ENCODE measurements at regions not wholly inside any gene's neighbourhood (a gene's known extent, or its start where the extent isn't known, plus 50 kb on each side); places are given as distances from the start of the nearest gene placed in this dataset.
"Not testable (repeated sequence)": the region's sequence is repeated elsewhere in the genome, so short reads cannot be mapped to it uniquely, and the experiment has no call there.

DNA sequence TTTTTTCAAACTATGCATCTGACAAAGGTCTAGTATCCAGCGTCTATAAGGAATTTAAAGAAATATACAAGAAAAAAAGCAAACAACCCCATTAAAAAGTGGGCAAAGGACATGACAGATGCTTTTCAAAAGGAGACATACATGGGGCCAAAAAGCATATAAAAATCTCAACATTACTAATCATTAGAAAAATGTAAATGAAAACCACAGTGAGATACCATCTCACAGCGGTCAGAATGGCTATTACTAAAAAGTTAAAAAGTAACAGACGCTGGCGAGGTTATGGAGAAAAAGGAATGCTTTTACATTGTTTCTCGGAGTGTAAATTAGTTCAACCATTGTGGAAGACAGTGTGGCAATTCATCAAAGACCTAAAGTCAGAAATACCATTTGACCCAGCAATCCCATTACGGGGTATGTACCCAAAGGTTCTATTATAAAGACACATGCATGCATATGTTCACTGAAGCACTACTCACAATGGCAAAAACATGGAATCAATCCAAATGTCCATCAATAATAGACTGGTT is 643.1 kb upstream of the LRRTM1 start:
- H3K4me3 ChIP-seq (ENCODE audit: low read length), result no peak overlapping the region
- TF ChIP-seq, protein P1, sequence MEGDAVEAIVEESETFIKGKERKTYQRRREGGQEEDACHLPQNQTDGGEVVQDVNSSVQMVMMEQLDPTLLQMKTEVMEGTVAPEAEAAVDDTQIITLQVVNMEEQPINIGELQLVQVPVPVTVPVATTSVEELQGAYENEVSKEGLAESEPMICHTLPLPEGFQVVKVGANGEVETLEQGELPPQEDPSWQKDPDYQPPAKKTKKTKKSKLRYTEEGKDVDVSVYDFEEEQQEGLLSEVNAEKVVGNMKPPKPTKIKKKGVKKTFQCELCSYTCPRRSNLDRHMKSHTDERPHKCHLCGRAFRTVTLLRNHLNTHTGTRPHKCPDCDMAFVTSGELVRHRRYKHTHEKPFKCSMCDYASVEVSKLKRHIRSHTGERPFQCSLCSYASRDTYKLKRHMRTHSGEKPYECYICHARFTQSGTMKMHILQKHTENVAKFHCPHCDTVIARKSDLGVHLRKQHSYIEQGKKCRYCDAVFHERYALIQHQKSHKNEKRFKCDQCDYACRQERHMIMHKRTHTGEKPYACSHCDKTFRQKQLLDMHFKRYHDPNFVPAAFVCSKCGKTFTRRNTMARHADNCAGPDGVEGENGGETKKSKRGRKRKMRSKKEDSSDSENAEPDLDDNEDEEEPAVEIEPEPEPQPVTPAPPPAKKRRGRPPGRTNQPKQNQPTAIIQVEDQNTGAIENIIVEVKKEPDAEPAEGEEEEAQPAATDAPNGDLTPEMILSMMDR (conservative IDR thresholded peaks at IDR 0.05; ENCODE audit: low read depth, low read length), result no peak
- no peak for DNase-seq (ENCODE audit: low read depth)

DNA sequence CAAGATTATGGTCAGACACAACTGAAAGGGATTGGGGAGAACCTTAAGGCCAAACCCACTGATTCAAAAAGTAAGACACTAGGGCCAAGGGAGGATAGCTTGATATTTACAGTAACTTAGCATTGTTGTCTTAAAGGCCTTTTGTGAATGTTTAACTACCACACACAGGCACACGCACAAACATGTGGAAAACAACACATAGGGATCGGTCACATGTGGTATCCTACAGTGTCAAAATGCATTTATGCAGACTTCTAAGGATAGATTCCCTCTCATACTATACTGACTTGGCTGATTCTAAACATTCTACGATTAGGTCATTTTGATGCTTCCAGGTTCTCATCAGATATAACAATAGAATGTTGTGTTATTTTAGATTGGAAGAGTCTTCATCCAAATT is 638.9 kb upstream of the LRRTM1 start:
- TF ChIP-seq, protein P1 (conservative IDR thresholded peaks at IDR 0.05; ENCODE audit: low read depth, low read length), result no peak
- DNase-seq (ENCODE audit: low read depth), result no peak
- no peak overlapping the region for H3K4me3 ChIP-seq (ENCODE audit: low read length)

DNA sequence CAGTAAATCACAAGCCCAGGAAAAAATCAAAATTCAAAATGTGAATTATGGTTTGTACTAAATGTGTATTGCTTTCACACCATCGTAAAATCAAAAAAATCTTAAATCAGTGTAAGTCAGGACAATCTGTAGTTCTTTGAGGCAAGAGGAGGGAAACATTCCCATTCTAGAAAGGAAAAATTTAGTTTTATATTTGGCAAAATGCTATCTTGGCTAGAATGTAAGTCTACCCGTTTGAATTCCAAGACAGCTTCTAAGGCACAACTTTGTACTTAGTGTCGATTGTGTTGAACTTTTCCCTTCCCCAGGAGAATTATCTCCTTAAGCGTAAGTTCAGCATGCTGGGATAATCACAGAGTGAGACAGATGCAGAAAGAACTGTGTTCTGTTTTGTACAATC is 638.2 kb upstream of the LRRTM1 start:
- no peak overlapping the region for H3K4me3 ChIP-seq (ENCODE audit: low read length)
- DNase-seq (ENCODE audit: low read depth), result no peak
- TF ChIP-seq, protein P1 (conservative IDR thresholded peaks at IDR 0.05; ENCODE audit: low read depth, low read length), result no peak

DNA sequence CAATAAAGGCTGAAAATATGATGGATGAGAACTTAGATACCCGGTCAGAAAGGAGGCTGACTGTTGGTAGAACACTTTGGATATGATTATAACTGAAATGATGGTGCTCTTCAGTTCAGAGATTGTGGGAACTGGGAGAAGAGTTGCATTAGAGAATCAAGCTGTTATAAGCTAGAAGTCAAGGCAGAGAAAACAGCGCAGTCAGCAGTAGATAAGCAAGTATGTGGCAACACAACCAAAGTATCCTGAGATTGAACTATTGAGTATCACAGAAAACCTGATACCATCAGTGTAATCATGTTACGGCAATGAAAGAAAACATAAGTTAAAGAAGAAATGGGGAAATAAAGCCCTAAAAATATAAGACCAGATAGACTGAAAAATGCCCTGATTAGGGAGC is 633.9 kb upstream of the LRRTM1 start:
- TF ChIP-seq, protein P1 (conservative IDR thresholded peaks at IDR 0.05; ENCODE audit: low read depth, low read length), result no peak
- DNase-seq (ENCODE audit: low read depth), result no peak
- H3K4me3 ChIP-seq (ENCODE audit: low read length), result no peak overlapping the region

DNA sequence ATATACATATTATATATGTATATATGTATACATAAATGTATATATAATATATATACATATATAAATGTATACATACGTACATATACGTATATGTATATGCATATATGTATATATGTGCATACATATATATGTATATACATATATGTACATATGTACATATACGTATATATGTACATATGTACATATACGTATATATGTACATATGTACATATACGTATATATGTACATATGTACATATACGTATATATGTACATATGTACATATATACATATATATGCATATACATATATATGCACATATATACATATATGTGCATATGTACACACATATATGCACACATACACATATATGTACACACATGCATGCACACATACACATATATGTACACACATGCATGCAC is 627.3 kb upstream of the LRRTM1 start:
- not testable (repeated sequence) for H3K4me3 ChIP-seq (ENCODE audit: low read length); DNase-seq (ENCODE audit: low read depth)

DNA sequence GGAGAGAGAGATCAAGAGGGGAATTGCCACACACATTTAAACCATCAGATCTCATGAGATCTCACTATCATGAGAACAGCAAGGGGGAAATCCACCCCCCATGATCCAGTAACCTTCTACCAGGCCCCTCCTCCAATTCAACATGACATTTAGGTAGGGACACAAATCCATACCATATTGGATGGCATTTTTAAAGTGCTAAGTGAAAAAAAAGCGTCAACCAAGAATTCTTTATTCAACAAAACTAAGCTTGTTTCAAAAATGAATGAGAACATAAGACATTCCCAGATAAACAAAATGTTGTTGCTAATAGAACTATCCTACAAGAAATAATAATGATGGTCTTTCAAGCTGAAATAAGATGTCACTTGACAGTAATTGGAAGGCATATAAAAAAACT is 626.2 kb upstream of the LRRTM1 start:
- H3K4me3 ChIP-seq (ENCODE audit: low read length), result no peak overlapping the region
- TF ChIP-seq, protein P1 (conservative IDR thresholded peaks at IDR 0.05; ENCODE audit: low read depth, low read length), result no peak
- DNase-seq (ENCODE audit: low read depth), result no peak

DNA sequence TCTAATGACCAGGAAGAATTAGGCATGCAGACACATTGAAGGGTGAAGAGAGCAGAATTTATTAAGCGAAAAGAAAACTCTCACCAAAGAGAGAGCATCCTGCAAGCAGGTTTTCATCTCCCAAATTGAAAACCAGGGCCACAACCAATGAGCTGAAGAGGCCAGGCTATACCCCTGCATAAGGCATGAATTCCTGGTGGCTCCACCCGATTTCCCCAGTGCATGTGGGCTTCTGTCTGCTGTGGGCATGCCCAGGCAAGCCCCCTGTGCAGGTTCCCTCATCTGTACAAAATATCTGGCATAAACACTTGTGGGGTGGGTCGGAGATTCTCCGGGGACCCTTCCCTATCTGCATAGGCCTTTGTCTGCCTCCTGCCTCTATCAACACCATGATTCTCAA is 621.6 kb upstream of the LRRTM1 start:
- no peak overlapping the region for H3K4me3 ChIP-seq (ENCODE audit: low read length)
- DNase-seq (ENCODE audit: low read depth), result no peak
- TF ChIP-seq, protein P1 (conservative IDR thresholded peaks at IDR 0.05; ENCODE audit: low read depth, low read length), result no peak

DNA sequence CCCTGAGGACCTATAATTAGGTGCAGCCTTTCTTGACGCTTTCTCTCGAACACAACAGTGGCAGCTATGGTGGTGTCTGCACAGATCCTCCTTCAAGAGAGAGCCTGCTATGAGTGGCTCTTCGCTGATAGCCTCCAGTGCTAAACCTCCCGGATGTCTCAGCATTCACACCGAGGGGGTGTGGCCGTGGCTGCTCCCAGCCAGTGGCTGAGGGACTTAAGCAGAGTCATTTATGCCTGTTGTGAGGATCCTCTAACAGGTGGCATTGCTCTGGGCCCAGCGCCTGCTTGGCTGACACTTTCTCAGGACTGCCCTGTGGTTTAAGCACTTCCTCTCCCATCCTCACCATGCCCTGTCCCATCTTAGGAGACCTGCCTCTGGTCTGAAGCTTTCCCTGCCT is 592.0 kb upstream of the LRRTM1 start:
- TF ChIP-seq, protein P1 (conservative IDR thresholded peaks at IDR 0.05; ENCODE audit: low read depth, low read length), result no peak
- no peak overlapping the region for H3K4me3 ChIP-seq (ENCODE audit: low read length)
- DNase-seq (ENCODE audit: low read depth), result no peak
